ENCODE measurements at regions not wholly inside any gene's neighbourhood (a gene's known extent, or its start where the extent isn't known, plus 50 kb on each side); places are given as distances from the start of the nearest gene placed in this dataset.

- Histone ChIP-seq H3K27me3 (ENCODE audit: control insufficient read depth in 3 of 3, insufficient read depth in 3 of 3, low read length in 3 of 3) (no peaks in the 10 kb centered on the region), H3K4me1 (ENCODE audit: control insufficient read depth in 3 of 3, insufficient read depth in 2 of 3, low read depth in 1 of 3, low read length in 2 of 3) (no peaks in the 10 kb centered on the region), H3K4me3 (ENCODE audit: low read depth in 1 of 3, low read length in 3 of 3) (no peak overlapping the region), H3K27ac (ENCODE audit: low read depth in 1 of 3, low read length in 2 of 3) (no peak overlapping the region), H3K9me3 (ENCODE audit: control insufficient read depth in 2 of 2, insufficient read depth in 1 of 2, low read depth in 1 of 2, low read length in 1 of 2) (no peaks in the 10 kb centered on the region), H3K36me3 (ENCODE audit: control insufficient read depth in 3 of 3, insufficient read depth in 2 of 3, low read depth in 1 of 3, low read length in 3 of 3) (no peaks in the 10 kb centered on the region)
- DNase-seq: no peak
- FAIRE-seq: no peak
- WGBS, 3 donors: 92 to 93% (median 93%) methylated on average over 3 of the region's 3 CpGs
Observed at GRCh38 chr3:191859531-191859930, 398.6 kb downstream of the PYDC2 start.

GRCh38 chr3:191869738-191870415 is 408.9 kb downstream of the PYDC2 start:
- no peak overlapping the region for H3K27ac ChIP-seq (ENCODE audit: low read depth in 1 of 3, low read length in 2 of 3)
- H3K36me3 ChIP-seq (ENCODE audit: control insufficient read depth in 3 of 3, insufficient read depth in 2 of 3, low read depth in 1 of 3, low read length in 3 of 3): no peaks in the 10 kb centered on the region
- peaks cover 0 to 1% of the 10 kb centered on the region in 2 donors for H3K9me3 ChIP-seq (ENCODE audit: control insufficient read depth in 2 of 2, insufficient read depth in 1 of 2, low read depth in 1 of 2, low read length in 1 of 2)
- no peak overlapping the region for H3K4me3 ChIP-seq (ENCODE audit: low read depth in 1 of 3, low read length in 3 of 3)
- H3K4me1 ChIP-seq (ENCODE audit: control insufficient read depth in 3 of 3, insufficient read depth in 2 of 3, low read depth in 1 of 3, low read length in 2 of 3): no peaks in the 10 kb centered on the region
- WGBS, 3 donors: 79 to 84% (median 79%) methylated on average over 5 of the region's 5 CpGs
- DNase-seq (no peak), FAIRE-seq (no peak)
- H3K27me3 ChIP-seq (ENCODE audit: control insufficient read depth in 3 of 3, insufficient read depth in 3 of 3, low read length in 3 of 3): no peaks in the 10 kb centered on the region

- Histone ChIP-seq H3K4me3 (ENCODE audit: low read depth in 1 of 3, low read length in 3 of 3) (no peak overlapping the region), H3K4me1 (ENCODE audit: control insufficient read depth in 3 of 3, insufficient read depth in 2 of 3, low read depth in 1 of 3, low read length in 2 of 3) (no peaks in the 10 kb centered on the region), H3K36me3 (ENCODE audit: control insufficient read depth in 3 of 3, insufficient read depth in 2 of 3, low read depth in 1 of 3, low read length in 3 of 3) (no peaks in the 10 kb centered on the region), H3K27ac (ENCODE audit: low read depth in 1 of 3, low read length in 2 of 3) (no peak overlapping the region), H3K27me3 (ENCODE audit: control insufficient read depth in 3 of 3, insufficient read depth in 3 of 3, low read length in 3 of 3) (no peaks in the 10 kb centered on the region), H3K9me3 (ENCODE audit: control insufficient read depth in 2 of 2, insufficient read depth in 1 of 2, low read depth in 1 of 2, low read length in 1 of 2) (no peaks in the 10 kb centered on the region)
- no peak for FAIRE-seq
- WGBS, 3 donors: 85 to 91% (median 91%) methylated on average over 2 of the region's 2 CpGs
- no peak for DNase-seq
Observed at GRCh38 chr3:191873736-191874135, 412.8 kb downstream of the PYDC2 start.

GRCh38 chr3:191882289-191882688 is 421.3 kb downstream of the PYDC2 start:
- no peak for FAIRE-seq
- no peaks in the 10 kb centered on the region for H3K9me3 ChIP-seq (ENCODE audit: control insufficient read depth in 2 of 2, insufficient read depth in 1 of 2, low read depth in 1 of 2, low read length in 1 of 2)
- H3K27ac ChIP-seq (ENCODE audit: low read depth in 1 of 3, low read length in 2 of 3): no peak overlapping the region
- no peaks in the 10 kb centered on the region for H3K27me3 ChIP-seq (ENCODE audit: control insufficient read depth in 3 of 3, insufficient read depth in 3 of 3, low read length in 3 of 3)
- 40 to 50% (median 45%) methylated on average over 3 of the region's 3 CpGs for WGBS, 3 donors
- no peaks in the 10 kb centered on the region for H3K36me3 ChIP-seq (ENCODE audit: control insufficient read depth in 3 of 3, insufficient read depth in 2 of 3, low read depth in 1 of 3, low read length in 3 of 3)
- no peak overlapping the region for H3K4me3 ChIP-seq (ENCODE audit: low read depth in 1 of 3, low read length in 3 of 3)
- no peak for DNase-seq
- H3K4me1 ChIP-seq (ENCODE audit: control insufficient read depth in 3 of 3, insufficient read depth in 2 of 3, low read depth in 1 of 3, low read length in 2 of 3): no peaks in the 10 kb centered on the region

- no peaks in the 10 kb centered on the region for H3K36me3 ChIP-seq (ENCODE audit: control insufficient read depth in 3 of 3, insufficient read depth in 2 of 3, low read depth in 1 of 3, low read length in 3 of 3)
- no peaks in the 10 kb centered on the region for H3K4me1 ChIP-seq (ENCODE audit: control insufficient read depth in 3 of 3, insufficient read depth in 2 of 3, low read depth in 1 of 3, low read length in 2 of 3)
- DNase-seq (no peak), FAIRE-seq (no peak)
- H3K27ac ChIP-seq (ENCODE audit: low read depth in 1 of 3, low read length in 2 of 3): no peak overlapping the region
- H3K9me3 ChIP-seq (ENCODE audit: control insufficient read depth in 2 of 2, insufficient read depth in 1 of 2, low read depth in 1 of 2, low read length in 1 of 2): no peaks in the 10 kb centered on the region
- no peaks in the 10 kb centered on the region for H3K27me3 ChIP-seq (ENCODE audit: control insufficient read depth in 3 of 3, insufficient read depth in 3 of 3, low read length in 3 of 3)
- H3K4me3 ChIP-seq (ENCODE audit: low read depth in 1 of 3, low read length in 3 of 3): no peak overlapping the region
Observed at GRCh38 chr3:191884132-191884531, 423.2 kb downstream of the PYDC2 start.

GRCh38 chr3:191889106-191889505 is 428.1 kb downstream of the PYDC2 start:
- no peak for FAIRE-seq
- no peak overlapping the region for H3K27ac ChIP-seq (ENCODE audit: low read depth in 1 of 3, low read length in 2 of 3)
- 62 to 72% (median 67%) methylated on average over 5 of the region's 5 CpGs for WGBS, 3 donors

GRCh38 chr3:191889756-191890155 is 428.8 kb downstream of the PYDC2 start:
- Histone ChIP-seq H3K27me3 (ENCODE audit: control insufficient read depth in 3 of 3, insufficient read depth in 3 of 3, low read length in 3 of 3) (no peaks in the 10 kb centered on the region), H3K9me3 (ENCODE audit: control insufficient read depth in 2 of 2, insufficient read depth in 1 of 2, low read depth in 1 of 2, low read length in 1 of 2) (no peaks in the 10 kb centered on the region), H3K36me3 (ENCODE audit: control insufficient read depth in 3 of 3, insufficient read depth in 2 of 3, low read depth in 1 of 3, low read length in 3 of 3) (no peaks in the 10 kb centered on the region), H3K27ac (ENCODE audit: low read depth in 1 of 3, low read length in 2 of 3) (no peak overlapping the region), H3K4me3 (ENCODE audit: low read depth in 1 of 3, low read length in 3 of 3) (no peak overlapping the region), H3K4me1 (ENCODE audit: control insufficient read depth in 3 of 3, insufficient read depth in 2 of 3, low read depth in 1 of 3, low read length in 2 of 3) (no peaks in the 10 kb centered on the region)
- DNase-seq: no peak
- 57 to 90% (median 84%) methylated on average over 1 of the region's 1 CpG for WGBS, 3 donors
- no peak for FAIRE-seq

More at GRCh38 chr3:191889106-191889505, 428.1 kb downstream of the PYDC2 start:
- Histone ChIP-seq H3K9me3 (ENCODE audit: control insufficient read depth in 2 of 2, insufficient read depth in 1 of 2, low read depth in 1 of 2, low read length in 1 of 2) (no peaks in the 10 kb centered on the region), H3K4me3 (ENCODE audit: low read depth in 1 of 3, low read length in 3 of 3) (no peak overlapping the region), H3K36me3 (ENCODE audit: control insufficient read depth in 3 of 3, insufficient read depth in 2 of 3, low read depth in 1 of 3, low read length in 3 of 3) (no peaks in the 10 kb centered on the region), H3K27me3 (ENCODE audit: control insufficient read depth in 3 of 3, insufficient read depth in 3 of 3, low read length in 3 of 3) (no peaks in the 10 kb centered on the region), H3K4me1 (ENCODE audit: control insufficient read depth in 3 of 3, insufficient read depth in 2 of 3, low read depth in 1 of 3, low read length in 2 of 3) (no peaks in the 10 kb centered on the region)
- DNase-seq: no peak

- H3K9me3 ChIP-seq (ENCODE audit: control insufficient read depth in 2 of 2, insufficient read depth in 1 of 2, low read depth in 1 of 2, low read length in 1 of 2): no peaks in the 10 kb centered on the region
- no peak overlapping the region for H3K4me3 ChIP-seq (ENCODE audit: low read depth in 1 of 3, low read length in 3 of 3)
- no peaks in the 10 kb centered on the region for H3K27me3 ChIP-seq (ENCODE audit: control insufficient read depth in 3 of 3, insufficient read depth in 3 of 3, low read length in 3 of 3)
- no peak for FAIRE-seq
- H3K4me1 ChIP-seq (ENCODE audit: control insufficient read depth in 3 of 3, insufficient read depth in 2 of 3, low read depth in 1 of 3, low read length in 2 of 3): no peaks in the 10 kb centered on the region
- WGBS, 3 donors: 47 to 62% (median 56%) methylated on average over 1 of the region's 1 CpG
- no peak for DNase-seq
- H3K27ac ChIP-seq (ENCODE audit: low read depth in 1 of 3, low read length in 2 of 3): no peak overlapping the region
- H3K36me3 ChIP-seq (ENCODE audit: control insufficient read depth in 3 of 3, insufficient read depth in 2 of 3, low read depth in 1 of 3, low read length in 3 of 3): no peaks in the 10 kb centered on the region
Observed at GRCh38 chr3:191894406-191894805, 433.4 kb downstream of the PYDC2 start.

- 65 to 78% (median 72%) methylated on average over 2 of the region's 2 CpGs for WGBS, 3 donors
- no peak for FAIRE-seq
- no peaks in the 10 kb centered on the region for H3K36me3 ChIP-seq (ENCODE audit: control insufficient read depth in 3 of 3, insufficient read depth in 2 of 3, low read depth in 1 of 3, low read length in 3 of 3)
Observed at GRCh38 chr3:191901741-191902140, 440.8 kb downstream of the PYDC2 start.

More at GRCh38 chr3:191901741-191902140, 440.8 kb downstream of the PYDC2 start:
- H3K4me1 ChIP-seq (ENCODE audit: control insufficient read depth in 3 of 3, insufficient read depth in 2 of 3, low read depth in 1 of 3, low read length in 2 of 3): no peaks in the 10 kb centered on the region
- H3K4me3 ChIP-seq (ENCODE audit: low read depth in 1 of 3, low read length in 3 of 3): no peak overlapping the region
- DNase-seq: no peak
- H3K27ac ChIP-seq (ENCODE audit: low read depth in 1 of 3, low read length in 2 of 3): no peak overlapping the region
- no peaks in the 10 kb centered on the region for H3K27me3 ChIP-seq (ENCODE audit: control insufficient read depth in 3 of 3, insufficient read depth in 3 of 3, low read length in 3 of 3)
- H3K9me3 ChIP-seq (ENCODE audit: control insufficient read depth in 2 of 2, insufficient read depth in 1 of 2, low read depth in 1 of 2, low read length in 1 of 2): no peaks in the 10 kb centered on the region

Measured in small intestine (tissue), 7 donors.